ENCODE measurements at regions not wholly inside any gene's neighbourhood (a gene's known extent, or its start where the extent isn't known, plus 50 kb on each side); places are given as distances from the start of the nearest gene placed in this dataset.

GRCh38 chr11:33608386-33608785, 92.2 kb downstream of the C11orf91 start:
- H3K9me3 ChIP-seq (ENCODE audit: low read depth, low read length), result no peaks in the 10 kb centered on the region
- no peak overlapping the region for H3K27ac ChIP-seq
- TF ChIP-seq EZH2 (IDR thresholded peaks at IDR 0.05) (no peak), FOXP2 (optimal IDR thresholded peaks at IDR 0.05; ENCODE audit: control extremely low read depth, extremely low read length, insufficient read depth) (no peak), POLR2AphosphoS5 (IDR thresholded peaks at IDR 0.05; ENCODE audit: borderline replicate concordance, low read depth, low read length) (no peak)
- DNase-seq (ENCODE audit: low read depth, low spot score), result no peak
- H3K9ac ChIP-seq (ENCODE audit: insufficient read length), result no peak overlapping the region
- no peak overlapping the region for H3K4me3 ChIP-seq
- no peaks in the 10 kb centered on the region for H3K36me3 ChIP-seq (ENCODE audit: insufficient read depth, low read length)

GRCh38 chr11:33606762-33607161, 93.9 kb downstream of the C11orf91 start:
- no peak for DNase-seq (ENCODE audit: low read depth, low spot score)
- no peaks in the 10 kb centered on the region for H3K9me3 ChIP-seq (ENCODE audit: low read depth, low read length)
- no peak overlapping the region for H3K9ac ChIP-seq (ENCODE audit: insufficient read length)
- no peak overlapping the region for H3K4me3 ChIP-seq
- H3K36me3 ChIP-seq (ENCODE audit: insufficient read depth, low read length), result no peaks in the 10 kb centered on the region
- H3K27ac ChIP-seq, result no peak overlapping the region
- no peak for TF ChIP-seq FOXP2 (optimal IDR thresholded peaks at IDR 0.05; ENCODE audit: control extremely low read depth, extremely low read length, insufficient read depth)
- TF ChIP-seq EZH2 (IDR thresholded peaks at IDR 0.05), result no peak
- no peak for TF ChIP-seq POLR2AphosphoS5 (IDR thresholded peaks at IDR 0.05; ENCODE audit: borderline replicate concordance, low read depth, low read length)

- Histone ChIP-seq H3K9me3 (ENCODE audit: low read depth, low read length) (no peaks in the 10 kb centered on the region), H3K9ac (ENCODE audit: insufficient read length) (no peak overlapping the region), H3K27ac (no peak overlapping the region), H3K36me3 (ENCODE audit: insufficient read depth, low read length) (no peaks in the 10 kb centered on the region), H3K4me3 (no peak overlapping the region)
- TF ChIP-seq POLR2AphosphoS5 (IDR thresholded peaks at IDR 0.05; ENCODE audit: borderline replicate concordance, low read depth, low read length) (no peak), FOXP2 (optimal IDR thresholded peaks at IDR 0.05; ENCODE audit: control extremely low read depth, extremely low read length, insufficient read depth) (no peak), EZH2 (IDR thresholded peaks at IDR 0.05) (no peak)
- no peak for DNase-seq (ENCODE audit: low read depth, low spot score)
Measured at GRCh38 chr11:33605703-33606102, 94.9 kb downstream of the C11orf91 start.

- TF ChIP-seq EZH2 (IDR thresholded peaks at IDR 0.05), result no peak
- TF ChIP-seq POLR2AphosphoS5 (IDR thresholded peaks at IDR 0.05; ENCODE audit: borderline replicate concordance, low read depth, low read length), result no peak
- TF ChIP-seq FOXP2 (optimal IDR thresholded peaks at IDR 0.05; ENCODE audit: control extremely low read depth, extremely low read length, insufficient read depth), result no peak
- Histone ChIP-seq H3K36me3 (ENCODE audit: insufficient read depth, low read length) (no peaks in the 10 kb centered on the region), H3K9ac (ENCODE audit: insufficient read length) (no peak overlapping the region), H3K27ac (no peak overlapping the region), H3K4me3 (no peak overlapping the region), H3K9me3 (ENCODE audit: low read depth, low read length) (no peaks in the 10 kb centered on the region)
- no peak for DNase-seq (ENCODE audit: low read depth, low spot score)
Measured at GRCh38 chr11:33598426-33599069, 102.1 kb downstream of the C11orf91 start.

GRCh38 chr11:33594188-33594587, 106.4 kb downstream of the C11orf91 start:
- no peak overlapping the region for H3K27ac ChIP-seq
- H3K4me3 ChIP-seq, result no peak overlapping the region
- TF ChIP-seq EZH2 (IDR thresholded peaks at IDR 0.05) (no peak), POLR2AphosphoS5 (IDR thresholded peaks at IDR 0.05; ENCODE audit: borderline replicate concordance, low read depth, low read length) (no peak), FOXP2 (optimal IDR thresholded peaks at IDR 0.05; ENCODE audit: control extremely low read depth, extremely low read length, insufficient read depth) (no peak)
- no peak overlapping the region for H3K9ac ChIP-seq (ENCODE audit: insufficient read length)
- DNase-seq (ENCODE audit: low read depth, low spot score), result no peak
- no peaks in the 10 kb centered on the region for H3K9me3 ChIP-seq (ENCODE audit: low read depth, low read length)
- H3K36me3 ChIP-seq (ENCODE audit: insufficient read depth, low read length), result no peaks in the 10 kb centered on the region

- Histone ChIP-seq H3K9ac (ENCODE audit: insufficient read length) (no peak overlapping the region), H3K4me3 (no peak overlapping the region), H3K9me3 (ENCODE audit: low read depth, low read length) (no peaks in the 10 kb centered on the region), H3K27ac (no peak overlapping the region), H3K36me3 (ENCODE audit: insufficient read depth, low read length) (no peaks in the 10 kb centered on the region)
- no peak for TF ChIP-seq FOXP2 (optimal IDR thresholded peaks at IDR 0.05; ENCODE audit: control extremely low read depth, extremely low read length, insufficient read depth)
- TF ChIP-seq EZH2 (IDR thresholded peaks at IDR 0.05), result no peak
- TF ChIP-seq POLR2AphosphoS5 (IDR thresholded peaks at IDR 0.05; ENCODE audit: borderline replicate concordance, low read depth, low read length), result no peak
- no peak for DNase-seq (ENCODE audit: low read depth, low spot score)
Measured at GRCh38 chr11:33590441-33590840, 110.2 kb downstream of the C11orf91 start.

- Histone ChIP-seq H3K4me3 (no peak overlapping the region), H3K9me3 (ENCODE audit: low read depth, low read length) (no peaks in the 10 kb centered on the region), H3K36me3 (ENCODE audit: insufficient read depth, low read length) (no peaks in the 10 kb centered on the region), H3K9ac (ENCODE audit: insufficient read length) (no peak overlapping the region), H3K27ac (no peak overlapping the region)
- TF ChIP-seq FOXP2 (optimal IDR thresholded peaks at IDR 0.05; ENCODE audit: control extremely low read depth, extremely low read length, insufficient read depth) (no peak), POLR2AphosphoS5 (IDR thresholded peaks at IDR 0.05; ENCODE audit: borderline replicate concordance, low read depth, low read length) (no peak), EZH2 (IDR thresholded peaks at IDR 0.05) (no peak)
- DNase-seq (ENCODE audit: low read depth, low spot score), result no peak
Measured at GRCh38 chr11:33588056-33588455, 112.6 kb downstream of the C11orf91 start.

- no peak for DNase-seq (ENCODE audit: low read depth, low spot score)
- Histone ChIP-seq H3K36me3 (ENCODE audit: insufficient read depth, low read length) (no peaks in the 10 kb centered on the region), H3K4me3 (no peak overlapping the region), H3K27ac (no peak overlapping the region), H3K9ac (ENCODE audit: insufficient read length) (no peak overlapping the region), H3K9me3 (ENCODE audit: low read depth, low read length) (no peaks in the 10 kb centered on the region)
- TF ChIP-seq FOXP2 (optimal IDR thresholded peaks at IDR 0.05; ENCODE audit: control extremely low read depth, extremely low read length, insufficient read depth) (no peak), POLR2AphosphoS5 (IDR thresholded peaks at IDR 0.05; ENCODE audit: borderline replicate concordance, low read depth, low read length) (no peak), EZH2 (IDR thresholded peaks at IDR 0.05) (no peak)
Measured at GRCh38 chr11:33585586-33586209, 114.9 kb downstream of the C11orf91 start.
